GM19467 (cell line): ENCODE measurements at regions not wholly inside any gene's neighbourhood (a gene's known extent, or its start where the extent isn't known, plus 50 kb on each side); places are given as distances from the start of the nearest gene placed in this dataset.

Source experiments
- ATAC-seq: cut with Tn5 transposase; IDR thresholded peaks from one replicate; pipeline ENCODE4 v1.9.1; 2021; ENCODE audit warnings: mild to moderate bottlenecking, moderate library complexity; ENCODE audit not compliant: unreplicated experiment

DNA sequence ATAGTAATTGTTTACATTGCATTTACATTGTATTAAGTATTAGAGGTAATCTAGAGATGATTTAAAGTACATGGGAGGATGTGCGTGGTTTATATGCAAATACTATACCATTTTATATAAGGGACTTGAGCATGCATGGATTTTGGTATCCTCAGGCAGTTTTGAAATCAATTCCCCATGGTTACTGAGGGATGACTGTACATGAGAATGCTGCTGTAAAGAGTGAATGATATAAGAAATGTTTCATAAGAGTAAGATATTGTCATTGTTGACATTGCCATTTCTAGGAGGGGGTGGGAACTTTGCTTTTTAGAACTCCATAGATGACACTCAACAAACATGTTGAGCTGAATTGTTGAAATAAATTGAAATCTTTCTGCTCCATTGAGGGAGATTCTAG, 185.0 kb downstream of the SEMA6A start:
- no peak for ATAC-seq

DNA sequence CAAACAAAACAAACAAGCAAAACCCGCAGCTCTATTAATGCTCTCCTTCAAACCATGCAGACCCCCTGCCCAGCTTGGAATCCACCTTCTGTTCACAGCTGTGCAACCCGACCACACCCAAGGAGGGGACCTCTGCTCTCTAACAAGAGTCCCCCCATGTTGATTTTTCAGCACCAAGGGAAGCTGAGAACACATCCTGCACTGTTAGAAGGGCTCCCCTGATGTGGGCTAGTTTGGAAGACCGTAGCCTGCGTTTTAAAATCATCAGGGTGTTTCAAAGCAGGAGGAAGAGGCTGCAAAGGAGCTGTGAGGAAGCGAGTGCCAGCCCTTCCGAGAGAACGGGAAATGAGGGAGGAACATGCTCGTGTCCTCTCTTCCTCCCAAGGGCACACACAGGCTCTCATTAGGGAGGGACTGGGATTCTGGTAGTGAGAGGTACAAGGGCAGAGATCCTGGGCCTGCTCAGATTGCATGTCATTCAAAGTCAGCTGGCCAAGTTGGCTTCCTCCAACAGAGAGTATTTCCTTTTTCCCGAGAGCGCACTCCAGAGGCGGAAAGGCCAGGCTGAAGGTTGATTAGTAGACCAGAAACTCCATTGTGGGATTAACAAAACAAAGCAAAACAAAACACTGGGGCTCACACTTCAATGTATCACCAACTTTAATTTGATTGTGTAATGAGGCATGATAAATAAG, 185.9 kb downstream of the SEMA6A start:
- no peak for ATAC-seq

DNA sequence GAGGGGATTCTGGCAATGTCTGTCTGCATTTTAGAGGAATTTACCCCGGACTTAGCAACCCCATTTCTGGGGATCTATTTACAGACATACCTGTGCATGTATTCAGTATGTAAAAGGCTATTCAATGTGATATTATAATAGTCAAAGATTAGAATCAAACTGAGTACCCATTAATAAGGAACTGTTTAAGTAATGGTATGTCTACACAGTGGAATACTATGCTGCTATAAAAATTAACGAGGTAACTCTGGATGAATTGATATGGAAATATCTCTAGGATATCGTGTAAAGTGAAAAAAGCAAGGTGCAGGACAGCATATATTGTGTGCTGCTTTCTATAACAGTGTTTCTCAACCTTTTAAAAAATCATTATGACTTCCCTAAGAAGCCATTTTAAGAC, 186.9 kb downstream of the SEMA6A start:
- no peak for ATAC-seq

DNA sequence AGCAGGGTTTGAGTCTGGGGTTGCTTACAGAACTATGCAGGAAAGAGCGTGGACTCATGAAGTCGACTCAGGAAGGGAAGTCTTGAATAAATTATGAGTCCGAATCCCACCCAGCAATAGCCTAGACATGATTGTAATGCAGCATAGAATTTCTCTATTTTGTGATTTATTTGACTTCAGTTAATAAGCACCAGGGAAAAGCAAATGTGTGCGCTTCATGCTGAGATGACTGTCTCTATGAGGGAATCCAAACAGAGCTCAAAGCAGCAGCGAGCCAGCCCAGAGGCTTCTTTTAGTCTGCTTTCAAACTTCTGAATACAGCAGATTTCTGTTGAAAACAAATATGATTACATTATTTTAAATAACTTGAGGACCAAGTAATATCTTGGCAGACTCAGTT, 188.0 kb downstream of the SEMA6A start:
- no peak for ATAC-seq

DNA sequence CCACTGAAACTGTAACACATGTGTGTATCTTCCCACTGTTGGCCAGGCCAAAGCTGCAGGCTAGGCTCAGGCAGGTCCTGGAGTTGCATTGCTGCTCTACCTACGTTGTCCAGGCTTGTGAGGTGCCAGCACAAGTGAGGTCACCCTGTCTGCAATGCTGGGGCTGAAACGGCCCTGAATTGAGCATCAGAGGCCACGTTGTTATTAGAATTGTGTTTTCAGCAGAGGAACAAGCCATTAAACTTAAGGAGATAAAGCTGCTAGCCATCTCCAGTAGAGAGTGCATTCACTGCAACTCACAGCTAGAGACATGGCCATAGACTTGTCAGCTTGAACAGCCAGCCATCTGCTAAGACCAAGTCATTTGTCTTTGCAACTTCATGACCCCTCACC, 191.8 kb downstream of the SEMA6A start:
- no peak for ATAC-seq

DNA sequence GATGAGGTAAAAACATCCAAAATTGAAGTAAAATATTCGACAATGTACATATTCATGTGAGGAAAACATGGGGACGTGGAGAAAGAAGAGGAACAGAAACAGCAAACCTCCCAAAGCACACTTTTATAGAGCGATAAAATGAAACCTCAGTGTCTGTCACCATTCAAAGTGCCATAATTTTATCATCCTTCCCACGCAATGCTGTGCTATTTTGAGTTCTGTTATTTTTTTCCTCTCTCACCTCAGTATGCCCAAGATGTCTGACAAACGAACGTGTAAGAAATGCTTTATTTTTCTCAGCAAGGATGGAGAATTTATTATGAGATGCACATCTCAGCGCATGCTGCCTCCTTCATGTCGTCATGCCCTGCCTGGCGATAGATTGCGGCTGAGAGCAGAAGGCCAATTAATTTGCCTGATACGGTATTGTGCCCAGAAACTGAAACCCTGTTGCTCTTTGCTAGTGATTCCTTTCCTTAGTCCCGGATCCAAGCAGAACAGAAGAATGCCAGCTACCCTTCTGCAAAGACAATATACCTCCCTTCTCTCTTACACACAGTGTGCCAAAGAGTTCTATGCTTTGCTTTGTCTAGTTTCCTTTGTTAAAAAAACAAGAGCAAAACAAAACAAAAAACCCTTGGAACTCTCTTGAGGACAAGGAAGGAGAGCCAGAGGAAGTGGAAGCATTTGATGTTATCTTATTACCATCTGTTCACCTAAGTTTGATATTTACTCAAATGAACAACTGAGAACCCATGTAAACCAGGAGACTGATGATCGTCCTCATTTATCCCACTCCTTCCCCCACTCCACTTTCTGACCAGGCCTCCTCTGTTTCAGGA, 192.4 kb downstream of the SEMA6A start:
- no peak for ATAC-seq

DNA sequence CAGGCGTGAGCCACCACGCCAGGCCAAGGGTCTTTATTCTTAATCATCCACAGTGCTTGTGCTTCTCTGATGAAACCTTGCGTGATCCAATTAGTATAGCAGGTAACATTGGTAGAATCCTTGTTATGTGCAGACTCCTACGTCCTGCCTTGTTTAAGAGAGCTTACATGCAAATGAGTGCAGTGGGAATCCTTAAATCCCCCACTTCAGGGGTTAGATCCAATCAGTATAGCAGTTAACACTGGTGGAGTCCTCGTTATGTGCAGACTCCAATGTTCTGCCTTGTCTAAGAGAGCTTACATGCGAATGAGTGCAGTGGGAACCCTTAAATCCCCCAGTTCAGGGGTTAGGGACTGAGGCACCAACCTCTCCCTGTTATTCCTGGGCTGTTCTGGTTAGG, 193.4 kb downstream of the SEMA6A start:
- no peak for ATAC-seq

DNA sequence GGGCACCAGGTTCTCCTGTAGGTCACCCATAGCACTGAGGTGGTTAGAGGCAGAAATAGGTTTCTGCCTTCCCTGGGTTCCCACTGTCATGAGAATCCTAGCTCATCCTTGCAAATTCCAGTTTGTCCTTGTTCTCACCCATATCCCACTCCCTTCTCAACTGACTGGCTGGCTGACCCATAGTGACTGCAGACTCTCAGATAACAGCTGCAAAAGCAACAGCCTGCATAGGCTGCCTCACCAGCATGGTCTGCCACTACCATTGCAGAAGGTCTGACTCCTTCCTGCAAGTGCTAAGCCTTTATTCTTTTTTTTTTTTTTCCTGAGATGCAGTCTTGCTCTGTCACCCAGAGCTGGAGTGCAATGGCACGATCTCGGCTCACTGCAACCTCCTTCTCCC, 194.0 kb downstream of the SEMA6A start:
- ATAC-seq, result no peak

DNA sequence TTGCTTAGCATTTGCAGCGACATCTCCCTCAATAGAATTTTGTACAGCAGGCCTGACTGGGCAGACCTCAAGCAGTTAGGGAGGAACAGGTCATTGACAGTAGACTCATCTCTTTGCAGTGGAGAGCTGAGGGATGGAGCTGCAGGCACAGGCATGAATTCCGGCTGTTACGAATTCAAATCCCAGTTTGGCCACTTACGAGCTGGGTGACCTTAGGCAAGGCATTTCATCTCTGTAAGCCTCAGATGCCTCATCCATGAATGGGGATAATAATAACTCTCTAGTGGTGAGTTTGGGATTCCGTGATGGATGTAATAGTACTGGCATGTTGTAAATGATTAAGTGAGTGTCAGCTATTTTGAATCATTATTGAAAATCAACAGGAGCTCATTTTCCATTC, 195.3 kb downstream of the SEMA6A start:
- no peak for ATAC-seq

DNA sequence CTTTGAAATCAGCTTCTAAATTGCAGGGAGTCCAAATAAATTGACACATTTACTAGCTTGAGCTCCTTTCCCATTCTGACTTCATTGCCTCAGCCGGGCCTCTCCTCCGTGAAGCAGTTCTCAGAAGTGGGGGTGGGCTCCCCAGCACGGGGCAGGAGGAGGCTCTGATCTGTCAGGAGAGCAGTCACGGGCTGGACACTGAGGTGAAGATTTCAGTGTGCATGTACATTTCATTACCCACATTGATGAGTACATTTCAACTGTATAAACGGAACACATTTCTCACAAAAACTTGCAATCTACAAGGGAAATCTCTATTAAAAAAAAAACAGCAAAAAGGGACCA, 195.9 kb downstream of the SEMA6A start:
- no peak for ATAC-seq

DNA sequence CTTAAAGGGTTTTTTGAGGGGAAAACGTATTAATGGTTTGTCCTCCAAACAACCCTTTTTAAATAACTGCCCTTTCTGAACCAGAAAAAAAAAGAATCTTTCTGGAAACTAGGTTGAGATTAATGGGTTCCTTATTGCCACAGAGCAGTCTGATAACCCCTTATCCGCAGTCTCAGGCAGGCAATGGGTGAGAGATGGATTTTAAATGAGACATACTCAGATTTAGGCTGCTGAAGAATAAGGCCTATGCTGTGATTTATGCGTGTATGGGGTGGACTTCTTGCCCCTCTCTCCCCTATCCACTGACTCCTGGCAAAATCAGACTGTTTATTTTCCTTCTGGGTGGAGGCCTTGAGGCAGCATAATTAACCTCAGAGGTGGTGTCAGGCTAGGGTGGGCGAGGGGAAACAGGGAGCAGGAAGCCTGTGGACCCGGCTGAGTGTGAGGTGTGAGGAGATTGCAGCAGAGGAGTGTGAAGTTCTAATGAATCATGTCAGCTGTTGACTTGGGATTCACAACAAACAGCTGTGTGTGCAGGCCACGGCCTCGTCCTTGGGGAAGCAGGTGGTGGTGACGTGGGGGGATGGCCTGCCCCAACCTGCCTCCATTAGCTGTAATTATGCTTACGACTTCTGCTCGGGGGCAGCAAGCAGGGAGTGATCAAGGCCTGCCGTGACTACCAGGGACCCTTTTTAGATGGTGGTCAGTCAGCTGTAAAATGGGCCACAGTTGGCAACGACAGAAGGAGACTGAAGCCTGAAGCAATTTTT, 196.4 kb downstream of the SEMA6A start:
- ATAC-seq, result no peak

DNA sequence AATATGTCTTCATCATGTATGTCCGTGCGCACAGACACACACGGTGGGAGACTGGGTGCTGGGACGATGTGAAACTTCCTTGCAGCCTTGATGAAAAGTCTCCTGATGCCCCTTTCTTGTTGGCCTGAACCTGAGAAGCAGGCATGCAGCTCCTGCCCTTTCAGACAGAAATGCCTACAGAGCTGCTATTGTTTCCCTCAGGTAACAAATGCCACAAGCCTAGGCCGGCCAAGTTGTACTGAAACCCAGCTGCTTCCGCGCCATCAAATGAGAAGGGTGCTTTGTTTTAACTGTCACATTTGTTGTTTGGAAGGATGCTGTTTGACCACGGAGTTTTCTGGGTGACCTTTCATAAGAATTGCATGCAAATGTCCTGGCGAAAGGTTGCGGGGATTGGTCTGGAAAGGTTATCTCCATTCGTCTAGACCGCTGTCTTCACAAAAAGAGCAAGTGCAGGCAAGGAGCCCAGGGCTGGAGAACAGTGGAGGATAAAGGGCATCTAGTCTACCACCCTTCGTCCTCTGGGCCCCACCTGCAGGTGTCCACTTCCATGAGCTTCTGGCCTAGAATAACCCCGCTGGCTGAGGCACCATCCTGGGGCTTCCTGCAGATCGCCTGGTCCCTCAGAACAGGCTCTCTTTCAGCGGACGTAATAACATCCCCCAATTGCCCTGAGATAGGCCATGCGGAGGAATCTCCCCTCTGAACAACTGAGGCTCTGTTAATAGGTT, 197.2 kb downstream of the SEMA6A start:
- ATAC-seq, result no peak

DNA sequence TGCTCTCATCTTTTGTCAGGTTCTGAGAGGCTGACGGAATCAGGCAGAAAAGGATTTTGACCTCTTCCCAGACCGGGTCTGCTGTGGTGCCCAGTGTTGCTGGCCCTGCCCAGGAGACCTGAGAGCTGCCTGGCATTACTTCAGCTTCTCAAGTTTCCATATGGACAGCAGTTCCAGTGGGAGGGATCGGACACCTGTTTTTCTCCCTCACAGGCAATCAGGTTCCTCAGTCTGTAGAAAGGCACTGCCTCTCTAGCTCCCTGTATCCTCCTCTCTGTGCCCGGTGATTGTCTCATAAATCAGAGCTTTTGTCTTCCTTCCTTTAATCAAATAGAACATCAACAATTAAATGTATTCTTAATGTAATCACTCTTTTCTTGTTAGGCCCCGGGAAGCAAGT, 198.7 kb downstream of the SEMA6A start:
- ATAC-seq, result no peak

DNA sequence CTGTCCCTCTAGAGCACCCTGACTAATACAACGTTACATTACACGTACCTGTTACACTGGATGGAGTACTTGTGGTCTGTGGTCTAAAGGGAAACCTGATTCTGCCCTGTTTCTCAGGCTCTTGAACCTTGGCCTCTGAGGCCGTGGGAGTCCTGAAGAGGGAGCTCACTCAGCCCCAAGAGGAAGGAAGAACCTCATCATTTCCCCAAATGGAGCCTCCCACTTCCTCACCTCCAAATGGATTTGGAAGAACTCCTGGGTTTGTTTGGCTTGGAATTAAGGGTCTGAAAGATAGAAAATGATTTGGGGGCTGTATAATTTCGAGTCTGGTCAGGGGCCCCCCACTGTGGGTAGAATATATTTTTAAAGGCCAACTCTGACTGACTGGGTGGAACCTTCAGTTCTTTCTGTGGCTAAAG, 200.2 kb downstream of the SEMA6A start:
- ATAC-seq, result no peak

DNA sequence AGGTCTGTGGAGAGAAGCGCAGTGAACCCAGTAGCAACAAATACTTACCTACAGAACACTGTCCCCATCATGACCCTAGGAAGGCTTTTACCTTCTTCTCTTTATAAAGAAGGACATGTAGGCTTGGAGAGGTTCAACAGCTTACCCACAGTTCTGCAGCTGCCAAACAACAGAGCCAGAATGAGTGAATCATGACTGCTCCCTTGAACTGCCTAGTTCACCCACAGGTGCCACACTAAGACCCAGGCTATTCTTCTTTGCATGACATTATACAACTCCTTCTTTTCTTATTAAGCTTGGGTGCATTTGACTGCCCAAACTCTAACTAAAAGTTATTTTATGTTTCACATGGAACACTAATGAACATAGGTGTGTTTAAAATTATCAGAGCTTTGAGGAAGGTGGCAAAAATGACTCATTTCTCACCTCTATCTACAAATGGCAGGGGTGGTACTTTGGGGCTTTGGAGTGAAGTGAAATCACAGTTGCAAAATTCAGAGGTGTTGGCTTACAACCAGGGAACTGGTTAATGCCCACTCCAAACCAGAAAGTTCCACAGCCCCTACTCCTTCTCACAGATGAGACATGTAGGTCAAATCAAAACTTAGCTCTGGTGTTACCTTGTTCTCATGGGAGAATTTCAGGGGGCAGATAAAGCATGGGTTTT, 201.6 kb downstream of the SEMA6A start:
- ATAC-seq, result no peak

DNA sequence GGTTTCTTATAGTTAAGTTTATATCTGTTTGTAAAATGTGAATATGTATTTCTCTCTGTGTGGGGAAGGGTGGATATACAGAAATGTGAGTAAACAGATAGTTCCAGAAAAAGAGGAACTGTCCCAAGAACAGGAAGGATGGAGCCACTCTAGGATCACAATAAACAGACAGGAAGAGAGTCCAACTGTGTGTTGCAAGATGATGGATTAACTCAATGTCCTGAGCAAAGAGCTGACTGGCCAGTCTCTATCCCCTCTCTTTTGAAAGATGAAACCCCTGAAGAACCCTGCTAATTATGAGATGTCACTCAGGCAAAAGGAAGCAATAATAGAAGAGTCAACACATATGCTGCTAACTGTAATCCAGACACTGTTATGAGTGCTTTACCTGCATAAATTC, 202.7 kb downstream of the SEMA6A start:
- no peak for ATAC-seq

DNA sequence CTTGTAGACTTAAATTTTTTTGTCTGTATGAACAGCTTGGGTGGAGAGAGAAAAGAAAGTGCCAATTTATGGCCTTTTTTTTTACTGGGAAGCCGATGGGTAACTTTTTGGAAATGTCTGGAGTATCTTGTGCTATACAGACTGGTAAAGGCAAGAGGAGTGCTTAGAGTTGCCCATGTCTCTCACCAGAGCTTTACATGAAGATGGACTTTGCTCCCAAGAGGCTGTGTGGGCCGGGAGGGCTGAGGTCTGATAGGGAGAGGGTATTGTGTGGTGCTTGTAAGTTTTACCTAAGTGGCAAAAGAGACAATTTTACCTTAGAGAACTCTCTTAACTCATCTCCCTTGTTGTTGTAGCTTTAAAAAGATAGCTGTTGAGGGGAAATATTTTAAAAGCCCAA, 203.2 kb downstream of the SEMA6A start:
- no peak for ATAC-seq

DNA sequence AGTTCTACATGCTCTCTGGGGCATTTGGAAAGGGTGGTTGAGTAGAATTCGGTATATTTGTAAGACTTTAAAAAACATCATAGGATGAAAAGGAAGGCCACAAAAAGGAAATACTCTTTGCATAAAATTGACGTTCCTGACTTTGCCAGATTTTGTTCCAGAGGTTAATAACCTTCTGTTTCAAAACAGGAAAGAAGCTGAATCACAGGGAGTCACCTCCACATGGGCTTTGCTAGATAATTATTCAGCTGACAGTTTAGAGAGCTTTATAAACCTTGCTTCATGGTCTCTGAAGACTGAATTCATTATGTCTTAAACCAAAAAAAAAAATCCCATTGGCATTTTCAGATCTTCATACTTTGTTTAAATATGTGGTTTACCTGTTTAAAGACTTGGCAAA, 203.7 kb downstream of the SEMA6A start:
- no peak for ATAC-seq

DNA sequence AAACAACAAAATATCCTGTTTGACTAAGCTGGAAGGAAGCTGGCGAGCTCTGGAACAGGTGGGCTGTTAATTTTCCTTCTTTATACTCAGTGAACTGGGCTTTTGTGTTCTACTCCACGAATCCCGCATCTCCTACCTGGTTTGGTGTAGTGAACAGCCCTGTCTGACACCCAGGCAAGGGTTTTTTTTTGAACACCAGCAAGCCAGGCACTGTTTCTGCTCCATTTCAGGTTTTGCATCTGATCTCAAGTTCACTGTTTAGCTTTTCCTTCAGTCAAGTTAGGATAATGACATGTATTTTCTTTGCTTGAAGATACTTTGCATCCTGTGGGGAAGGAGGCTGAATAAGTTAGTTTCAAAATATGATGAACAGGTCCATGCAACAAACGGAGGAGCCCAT, 204.5 kb downstream of the SEMA6A start:
- no peak for ATAC-seq

DNA sequence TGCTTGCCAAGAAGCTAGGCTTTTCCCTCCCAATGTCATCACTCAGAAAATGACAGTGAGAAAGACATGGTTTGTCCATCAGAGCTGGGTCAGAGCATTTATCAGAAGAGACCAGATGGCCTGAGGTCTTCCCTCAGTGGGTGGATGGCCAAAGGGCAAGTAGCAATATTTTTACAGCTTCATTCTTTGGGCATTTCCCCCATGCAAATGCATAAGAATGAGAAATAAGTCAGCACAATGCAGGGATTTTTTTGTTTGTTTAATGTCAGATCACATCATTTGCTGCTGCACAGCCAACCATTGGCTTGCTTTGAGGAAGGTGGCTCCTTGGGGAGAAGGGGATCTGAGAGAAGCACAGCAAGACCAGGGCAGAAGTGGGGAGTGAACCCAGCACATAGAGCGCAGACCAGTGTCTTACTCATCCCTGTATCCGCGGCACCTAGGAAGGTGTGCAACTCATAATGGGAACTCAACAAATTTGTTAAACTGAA, 209.6 kb downstream of the SEMA6A start:
- peak; percentile 49 for ATAC-seq

DNA sequence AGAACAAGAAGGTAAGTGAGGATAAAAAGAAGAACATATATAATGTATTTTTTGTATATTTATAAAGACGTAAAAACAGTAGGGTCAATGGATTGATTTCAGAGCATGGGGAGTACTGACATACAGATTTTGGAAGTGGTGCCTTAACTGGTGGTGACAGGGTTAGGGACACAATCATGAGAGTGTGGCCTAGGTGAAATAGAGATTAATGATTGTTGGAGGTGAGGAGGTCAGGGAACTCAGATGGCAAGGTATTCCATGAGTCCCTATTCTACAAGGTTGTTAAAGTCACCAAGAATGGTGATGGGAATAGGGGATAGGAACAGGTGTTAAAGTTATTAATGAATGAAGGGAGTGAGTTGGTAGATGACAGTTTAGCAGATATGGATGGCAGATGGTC, 210.8 kb downstream of the SEMA6A start:
- no peak for ATAC-seq
